IMR-90 (cell line): ENCODE measurements at regions not wholly inside any gene's neighbourhood (a gene's known extent, or its start where the extent isn't known, plus 50 kb on each side); places are given as distances from the start of the nearest gene placed in this dataset.

Source experiments
- ATAC-seq: fragments of 200-7000 bp; cut with Tn5 transposase; 2 replicates; pipeline ENCODE4 v1.9.1; 2020; ENCODE audit warnings: low read depth, mild to moderate bottlenecking, moderate library complexity
- BruUV-seq: library from RNA; stranded (reverse); fragments of 400-500 nt; replicated peaks from 2 replicates; lab custom pipeline; 2021; lab: Mats Ljungman, UMichigan
- CTCF ChIA-PET: fragments of 300-600 bp; formaldehyde crosslinking; extraction: SDS; loops from one replicate; lab custom pipeline; 2021; ENCODE audit warnings: antibody characterized with exemption; lab: Yijun Ruan, JAX
- POLR2A ChIA-PET: fragments of 300-600 bp; sonication (Branson Sonifier 250); formaldehyde crosslinking; loops from one replicate; lab custom pipeline; 2022; ENCODE audit warnings: antibody characterized with exemption; ENCODE audit not compliant: unreplicated experiment; lab: Charles Lee
- DNase-seq: peaks from one replicate; pipeline ENCODE4 v3.0.0; 2013
- H2AFZ ChIP-seq: replicated peaks from 2 replicates; pipeline ENCODE3; 2013; ENCODE audit warnings: low read length, mild to moderate bottlenecking; ENCODE audit not compliant: poor library complexity
- H2AK5ac ChIP-seq: 2 replicates; pipeline ENCODE4 v1.6.1; 2013; ENCODE audit warnings: low read depth, low read length, inconsistent platforms
- H2AK9ac ChIP-seq: replicated peaks from 2 replicates; pipeline ENCODE3; 2013; ENCODE audit warnings: mild to moderate bottlenecking, low read depth, low read length, moderate library complexity; ENCODE audit not compliant: poor library complexity
- H2BK120ac ChIP-seq: 2 replicates; pipeline ENCODE4 v1.6.1; 2013; ENCODE audit warnings: low read depth, low read length, inconsistent platforms
- H2BK15ac ChIP-seq: 3 replicates; pipeline ENCODE4 v1.6.1; 2013; ENCODE audit warnings: low read depth, low read length, inconsistent platforms
- H2BK20ac ChIP-seq: 2 replicates; pipeline ENCODE4 v1.6.1; 2013; ENCODE audit warnings: low read depth, mild to moderate bottlenecking, inconsistent platforms, low read length, moderate library complexity
- H2BK5ac ChIP-seq: 2 replicates; pipeline ENCODE4 v1.6.1; 2013; ENCODE audit warnings: mild to moderate bottlenecking, low read depth, low read length, inconsistent platforms; ENCODE audit not compliant: poor library complexity, severe bottlenecking
- H3K14ac ChIP-seq: replicated peaks from 2 replicates; pipeline ENCODE4 v1.6.1; 2013; ENCODE audit warnings: low read depth, low read length, inconsistent platforms
- H3K18ac ChIP-seq: 2 replicates; pipeline ENCODE4 v1.6.1; 2013; ENCODE audit warnings: low read depth, low read length, control low read depth
- H3K23ac ChIP-seq: 2 replicates; pipeline ENCODE4 v1.6.1; 2013; ENCODE audit warnings: low read depth, low read length, inconsistent platforms
- H3K27ac ChIP-seq: 2 replicates; pipeline ENCODE4 v1.5.1; 2013; ENCODE audit warnings: mild to moderate bottlenecking, control low read depth, low read length; ENCODE audit not compliant: insufficient read depth
- H3K27me3 ChIP-seq: 2 replicates; pipeline ENCODE4 v1.6.1; 2013; ENCODE audit warnings: low read length; ENCODE audit not compliant: control insufficient read depth, insufficient read depth
- H3K36me3 ChIP-seq: 2 replicates; pipeline ENCODE4 v1.6.1; 2013; ENCODE audit warnings: low read length, mixed read lengths; ENCODE audit not compliant: control insufficient read depth, insufficient read depth
- H3K4ac ChIP-seq: 2 replicates; pipeline ENCODE4 v1.6.1; 2013; ENCODE audit warnings: low read depth, low read length, inconsistent platforms
- H3K4me1 ChIP-seq: 2 replicates; pipeline ENCODE4 v1.6.1; 2013; ENCODE audit warnings: low read length, mixed read lengths; ENCODE audit not compliant: control insufficient read depth, insufficient read depth
- H3K4me2 ChIP-seq: 2 replicates; pipeline ENCODE4 v1.6.1; 2013; ENCODE audit warnings: low read depth, mild to moderate bottlenecking, control low read depth, low read length, moderate library complexity
- H3K4me3 ChIP-seq: 2 replicates; pipeline ENCODE4 v1.5.1; 2013; ENCODE audit warnings: low read depth, mild to moderate bottlenecking, control low read depth, low read length, moderate library complexity; ENCODE audit not compliant: insufficient read depth
- H3K56ac ChIP-seq: 2 replicates; pipeline ENCODE4 v1.6.1; 2013; ENCODE audit warnings: low read length, inconsistent platforms; ENCODE audit not compliant: insufficient read depth; ENCODE audit errors: extremely low read depth
- H3K79me1 ChIP-seq, 2 experiments: 2 replicates each; pipeline ENCODE4 v1.6.1; 2013; ENCODE audit warnings: low read length in 2 of 2, inconsistent platforms in 1 of 2, low read depth in 1 of 2
- H3K9ac ChIP-seq: 2 replicates; pipeline ENCODE4 v1.6.1; 2013; ENCODE audit warnings: low read depth, low read length, control low read depth
- H3K9me1 ChIP-seq: 2 replicates; pipeline ENCODE4 v1.6.1; 2013; ENCODE audit warnings: low read length, inconsistent platforms; ENCODE audit not compliant: insufficient read depth
- H3K9me3 ChIP-seq: 2 replicates; pipeline ENCODE4 v1.6.1; 2013; ENCODE audit warnings: low read length; ENCODE audit not compliant: control insufficient read depth, insufficient read depth
- H4K20me1 ChIP-seq: 2 replicates; pipeline ENCODE4 v1.6.1; 2013; ENCODE audit warnings: low read length, inconsistent platforms; ENCODE audit not compliant: insufficient read depth
- H4K5ac ChIP-seq: 2 replicates; pipeline ENCODE4 v1.6.1; 2013; ENCODE audit warnings: mild to moderate bottlenecking, low read depth, low read length, control low read depth
- H4K8ac ChIP-seq, 2 experiments: 2 replicates each; pipeline ENCODE4 v1.6.1; 2013; ENCODE audit warnings: low read depth in 2 of 2, low read length in 2 of 2, control low read depth in 1 of 2, inconsistent platforms in 1 of 2
- H4K91ac ChIP-seq: 2 replicates; pipeline ENCODE4 v1.6.1; 2013; ENCODE audit warnings: low read depth, low read length, inconsistent platforms; ENCODE audit not compliant: insufficient read depth
- BHLHE40 ChIP-seq: fragments of 150-350 bp; IDR thresholded peaks from 2 replicates; pipeline ENCODE4 v1.6.1; 2016; ENCODE audit warnings: mild to moderate bottlenecking, low read depth, low read length
- CEBPB ChIP-seq: IDR thresholded peaks from 2 replicates; pipeline ENCODE4 v1.6.1; 2012; ENCODE audit warnings: low read depth, low read length, improper control_type of control experiment
- CHD1 ChIP-seq: IDR thresholded peaks from 2 replicates; pipeline ENCODE4 v1.6.1; 2012; ENCODE audit warnings: low read depth, low read length, improper control_type of control experiment
- CTCF ChIP-seq: conservative IDR thresholded peaks from 2 replicates; pipeline ENCODE4 v1.5.1; 2012; ENCODE audit warnings: mild to moderate bottlenecking, low read depth, low read length, improper control_type of control experiment
- FOS ChIP-seq: fragments of 150-350 bp; IDR thresholded peaks from 2 replicates; pipeline ENCODE4 v1.6.1; 2016; ENCODE audit warnings: low read depth, low read length
- MAFK ChIP-seq: IDR thresholded peaks from 2 replicates; pipeline ENCODE4 v1.6.1; 2012; ENCODE audit warnings: low read depth, low read length, improper control_type of control experiment
- MAZ ChIP-seq: IDR thresholded peaks from 2 replicates; pipeline ENCODE4 v1.6.1; 2012; ENCODE audit warnings: low read depth, mild to moderate bottlenecking, low read length, improper control_type of control experiment, moderate library complexity, borderline replicate concordance
- MXI1 ChIP-seq: IDR thresholded peaks from 2 replicates; pipeline ENCODE4 v1.6.1; 2012; ENCODE audit warnings: low read depth, mild to moderate bottlenecking, low read length, moderate library complexity, borderline replicate concordance
- NFE2L2 ChIP-seq: fragments of 150-350 bp; IDR thresholded peaks from 2 replicates; pipeline ENCODE4 v1.6.1; 2016; ENCODE audit warnings: low read depth, mild to moderate bottlenecking, low read length
- POLR2A ChIP-seq: IDR thresholded peaks from 2 replicates; pipeline ENCODE4 v1.6.1; 2012; ENCODE audit warnings: mild to moderate bottlenecking, low read depth, low read length
- RAD21 ChIP-seq: IDR thresholded peaks from 2 replicates; pipeline ENCODE4 v1.6.1; 2012; ENCODE audit warnings: low read length, improper control_type of control experiment
- RCOR1 ChIP-seq: IDR thresholded peaks from 2 replicates; pipeline ENCODE4 v1.6.1; 2012; ENCODE audit warnings: mild to moderate bottlenecking, low read length, improper control_type of control experiment; ENCODE audit not compliant: insufficient replicate concordance
- RFX5 ChIP-seq: IDR thresholded peaks from 2 replicates; pipeline ENCODE4 v1.8.0; 2012; ENCODE audit warnings: low read depth, mild to moderate bottlenecking, low read length, moderate library complexity
- SMC3 ChIP-seq: fragments of 150-350 bp; IDR thresholded peaks from 2 replicates; pipeline ENCODE4 v1.6.1; 2016; ENCODE audit warnings: low read depth, mild to moderate bottlenecking, antibody characterized with exemption, low read length, moderate library complexity
- USF2 ChIP-seq: fragments of 150-350 bp; IDR thresholded peaks from 2 replicates; pipeline ENCODE4 v1.6.1; 2017; ENCODE audit warnings: mild to moderate bottlenecking, antibody characterized with exemption, low read length, low read depth
- WGBS, 2 experiments: methylation state at CpG; one replicate each; pipeline versions ENCODE4 v1.1.5 to v1.1.7; 2013; ENCODE audit warnings: missing lambda C conversion rate in 2 of 2; ENCODE audit not compliant: insufficient read length in 1 of 2; ENCODE audit errors: extremely low coverage in 2 of 2; 5-methylcytosine and 5-hydroxymethylcytosine counted together
- dilution Hi-C: fragments of 300-500 bp; cut with HindIII; formaldehyde crosslinking; loops from one replicate; pipeline ENCODE4 v1.14.3; 2018; ENCODE audit warnings: low sequenced_read_pairs; ENCODE audit not compliant: unreplicated experiment
- in situ Hi-C: fragments of 300-500 bp; cut with MboI; formaldehyde crosslinking; loops from 3 replicates; pipeline ENCODE4 v1.14.3; 2019; ENCODE audit warnings: low sequenced_read_pairs, inconsistent platforms, mixed read lengths
- intact Hi-C: fragments of 100-400 bp; cut with micrococcal nuclease; formaldehyde crosslinking; loops from 2 replicates; pipeline ENCODE4 v1.10.0; 2022
- TF ChIP-seq, protein P1 (sequence below): fragments of 150-350 bp; IDR thresholded peaks from 2 replicates; pipeline ENCODE4 v1.6.1; 2016; ENCODE audit warnings: low read depth, mild to moderate bottlenecking, low read length, moderate library complexity, borderline replicate concordance

DNA sequence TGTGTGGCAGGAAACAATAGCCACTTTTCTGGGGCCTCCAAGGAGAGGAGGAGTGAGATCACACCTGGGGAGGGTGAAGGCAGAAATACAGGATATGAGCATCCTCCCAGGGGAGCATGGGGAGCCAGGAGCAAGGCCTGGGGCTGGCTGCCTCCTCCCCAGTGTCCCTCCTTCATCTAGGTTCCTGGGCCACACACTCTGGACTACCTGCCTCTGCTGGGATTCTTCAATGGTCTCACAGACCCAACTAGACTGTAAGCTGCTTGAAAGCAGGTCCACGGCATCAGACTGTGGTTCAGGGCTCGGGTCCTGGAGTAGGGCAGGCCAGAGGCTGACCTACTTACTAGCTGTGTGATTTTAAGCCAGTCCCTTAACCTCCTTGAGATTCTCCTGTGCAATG, 94.0 kb downstream of the MCFD2 start:
- ATAC-seq = no peak
- in situ Hi-C loops = no loop called here
- Histone ChIP-seq H4K91ac (0 out of 2 replicates have a peak overlapping the region, but pooled peaks have one; percentile 30), H3K23ac (no peak overlapping the region), H4K20me1 (no peaks in the 10 kb centered on the region), H4K5ac (no peak overlapping the region), H2BK20ac (0 out of 2 replicates have a peak overlapping the region, but pooled peaks have one; percentile 43), H3K18ac (0 out of 2 replicates have a peak overlapping the region, but pooled peaks have one; percentile 39), H3K4me1 (peaks cover 15% of the 10 kb centered on the region), H3K9me3 (no peaks in the 10 kb centered on the region), H2BK120ac (peak overlapping the region; percentile 20; the same call in 1 of the 2 replicates), H3K14ac (0 out of 2 replicates have a peak overlapping the region, but pooled peaks have one; percentile 17), H3K9ac (no peak overlapping the region), H3K56ac (no peak overlapping the region), H2AFZ (no peak overlapping the region), H2AK5ac (peak overlapping the region; percentile 47; the same call in 1 of the 2 replicates), H3K4me3 (no peak overlapping the region), H3K27me3 (no peaks in the 10 kb centered on the region), H3K4ac (peak overlapping the region; percentile 48; the same call in 1 of the 2 replicates), H2BK15ac (peak overlapping the region; percentile 70; the same call in 1 of the 3 replicates), H2AK9ac (no peak overlapping the region), H3K36me3 (no peaks in the 10 kb centered on the region), H2BK5ac (no peak overlapping the region), H4K8ac (peak overlapping the region in 1 of 2 experiments; percentile 6; a peak in 1 of 4 replicates), H3K4me2 (no peak overlapping the region), H3K27ac (no peak overlapping the region), H3K9me1 (peaks cover 14% of the 10 kb centered on the region), H3K79me1 (peaks cover 0 to 7% of the 10 kb centered on the region in 2 experiments; a peak in 1 of 4 replicates)
- TF ChIP-seq CHD1 (no peak), CEBPB (no peak), CTCF (no peak), SMC3 (no peak), USF2 (no peak), POLR2A (no peak), FOS (no peak), RFX5 (no peak), MXI1 (no peak), RCOR1 (no peak), MAFK (no peak), NFE2L2 (no peak), BHLHE40 (no peak), MAZ (no peak), RAD21 (no peak)
- TF ChIP-seq, protein P1, sequence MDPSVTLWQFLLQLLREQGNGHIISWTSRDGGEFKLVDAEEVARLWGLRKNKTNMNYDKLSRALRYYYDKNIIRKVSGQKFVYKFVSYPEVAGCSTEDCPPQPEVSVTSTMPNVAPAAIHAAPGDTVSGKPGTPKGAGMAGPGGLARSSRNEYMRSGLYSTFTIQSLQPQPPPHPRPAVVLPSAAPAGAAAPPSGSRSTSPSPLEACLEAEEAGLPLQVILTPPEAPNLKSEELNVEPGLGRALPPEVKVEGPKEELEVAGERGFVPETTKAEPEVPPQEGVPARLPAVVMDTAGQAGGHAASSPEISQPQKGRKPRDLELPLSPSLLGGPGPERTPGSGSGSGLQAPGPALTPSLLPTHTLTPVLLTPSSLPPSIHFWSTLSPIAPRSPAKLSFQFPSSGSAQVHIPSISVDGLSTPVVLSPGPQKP = no peak
- ChIA-PET CTCF (no interaction called here), POLR2A (no interaction called here)
- DNase-seq = no peak
- no TSS peak for BruUV-seq
- intact Hi-C loops = no loop called here
- no CpG with 5 or more reads among the region's 2 CpGs for WGBS, 2 experiments
- dilution Hi-C loops = no loop called here
